IPS DF 6.9 (cell line): ENCODE measurements at regions not wholly inside any gene's neighbourhood (a gene's known extent, or its start where the extent isn't known, plus 50 kb on each side); places are given as distances from the start of the nearest gene placed in this dataset.

Source experiments
- DNase-seq: peaks from one replicate; pipeline ENCODE4 v3.0.0-alpha.2; 2013; ENCODE audit warnings: low read depth, low spot score
- H3K27ac ChIP-seq: one replicate; pipeline ENCODE4 v1.5.1; 2013; ENCODE audit warnings: low read length, control low read depth
- H3K27me3 ChIP-seq: 2 replicates; pipeline ENCODE4 v1.6.1; 2013; ENCODE audit warnings: mild to moderate bottlenecking, low read length; ENCODE audit not compliant: control insufficient read depth, insufficient read depth
- H3K36me3 ChIP-seq: 2 replicates; pipeline ENCODE4 v1.6.1; 2013; ENCODE audit warnings: low read length; ENCODE audit not compliant: control insufficient read depth, insufficient read depth
- H3K4me1 ChIP-seq: 2 replicates; pipeline ENCODE4 v1.6.1; 2013; ENCODE audit warnings: low read length; ENCODE audit not compliant: control insufficient read depth, insufficient read depth
- H3K4me3 ChIP-seq: 2 replicates; pipeline ENCODE4 v1.5.1; 2013; ENCODE audit warnings: mild to moderate bottlenecking, low read length
- H3K9me3 ChIP-seq: 2 replicates; pipeline ENCODE4 v1.6.1; 2013; ENCODE audit warnings: low read length, inconsistent platforms; ENCODE audit not compliant: control insufficient read depth, insufficient read depth
- WGBS: extraction: QIAGEN DNeasy Blood & Tissue Kit; methylation state at CpG from one replicate; pipeline ENCODE4 v1.1.7; 2013; ENCODE audit warnings: mixed read lengths, missing lambda C conversion rate; ENCODE audit not compliant: insufficient read length, insufficient coverage; 5-methylcytosine and 5-hydroxymethylcytosine counted together

DNA sequence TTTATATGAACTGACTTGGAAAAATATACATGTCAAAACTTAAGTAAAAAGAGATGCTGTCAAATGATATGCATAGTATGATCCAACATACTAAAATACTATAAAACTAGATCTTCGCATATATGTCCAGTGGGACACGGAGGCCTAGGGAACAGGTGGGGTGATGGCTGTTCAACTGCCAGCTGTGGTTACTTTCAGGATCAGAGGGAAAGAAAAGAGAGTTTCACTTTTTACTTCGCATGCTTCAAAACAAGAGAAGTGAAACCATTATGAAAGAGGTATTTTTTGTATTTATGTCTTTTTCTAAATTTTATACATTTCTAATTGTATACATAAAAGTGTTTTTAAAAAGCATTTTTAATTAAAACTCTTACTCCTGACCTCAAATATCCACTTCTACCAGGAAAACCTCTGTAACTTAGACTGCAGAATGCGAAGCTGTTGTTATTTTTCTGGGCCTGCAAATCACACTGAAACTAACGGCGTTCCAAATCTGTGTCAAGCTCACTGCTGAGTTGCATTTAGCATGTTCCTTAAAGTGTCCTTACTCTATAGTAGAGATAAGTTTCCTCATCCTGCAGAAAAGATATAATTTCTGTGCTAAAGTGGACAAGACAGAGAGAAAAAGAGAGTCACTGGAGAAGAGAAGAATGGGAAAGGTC is 97.8 kb upstream of the SLC35G4 start:
- Histone ChIP-seq H3K36me3 (no peaks in the 10 kb centered on the region), H3K4me3 (no peak overlapping the region), H3K27me3 (no peaks in the 10 kb centered on the region), H3K9me3 (no peaks in the 10 kb centered on the region), H3K27ac (no peak overlapping the region), H3K4me1 (no peaks in the 10 kb centered on the region)
- DNase-seq, result no peak
- no CpG with 5 or more reads among the region's 6 CpGs for WGBS

DNA sequence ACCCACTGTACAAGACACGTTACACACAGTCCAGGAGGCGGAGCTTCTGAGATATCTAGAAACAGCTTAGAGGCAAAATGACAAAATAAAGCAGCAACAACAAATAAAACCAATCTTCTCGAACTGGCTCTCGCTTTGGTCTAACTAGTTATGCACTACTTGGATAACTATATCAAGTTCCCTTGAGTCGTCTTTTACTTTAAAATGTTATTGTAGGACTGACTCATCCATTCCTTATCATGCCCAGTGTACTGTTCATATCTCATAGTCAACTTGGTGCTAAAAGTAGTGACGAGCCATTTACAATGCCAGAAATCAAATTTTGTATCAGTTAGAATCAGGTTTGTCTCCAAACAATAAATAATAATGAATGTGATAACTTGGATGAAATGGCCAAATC is 102.5 kb upstream of the SLC35G4 start:
- DNase-seq, result no peak
- WGBS, result no CpG with 5 or more reads among the region's 6 CpGs
- Histone ChIP-seq H3K9me3 (no peaks in the 10 kb centered on the region; the same call in 1 of the 2 replicates), H3K36me3 (no peaks in the 10 kb centered on the region), H3K27me3 (no peaks in the 10 kb centered on the region), H3K4me1 (no peaks in the 10 kb centered on the region), H3K4me3 (no peak overlapping the region), H3K27ac (no peak overlapping the region)

DNA sequence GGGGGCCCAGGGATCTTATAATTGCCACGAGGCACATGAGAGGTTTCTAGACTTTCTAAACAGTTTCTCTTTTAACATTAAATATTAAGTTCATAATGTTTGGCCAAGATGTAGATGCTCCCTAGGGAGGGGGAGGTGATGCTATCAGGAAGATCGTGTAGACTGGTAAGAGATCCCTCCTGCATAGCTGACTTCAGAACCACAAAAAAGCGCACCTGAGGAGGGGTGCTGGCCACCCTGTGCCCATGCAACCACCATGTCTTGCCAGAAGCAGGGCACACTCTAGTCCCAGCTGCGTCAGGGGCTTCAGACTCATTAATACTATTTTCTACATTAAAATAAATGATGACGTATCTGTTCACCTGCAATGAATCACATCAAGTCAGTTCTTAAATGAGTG is 103.4 kb upstream of the SLC35G4 start:
- H3K36me3 ChIP-seq, result no peaks in the 10 kb centered on the region
- no CpG with 5 or more reads among the region's 5 CpGs for WGBS
- no peaks in the 10 kb centered on the region; the same call in 1 of the 2 replicates for H3K9me3 ChIP-seq

DNA sequence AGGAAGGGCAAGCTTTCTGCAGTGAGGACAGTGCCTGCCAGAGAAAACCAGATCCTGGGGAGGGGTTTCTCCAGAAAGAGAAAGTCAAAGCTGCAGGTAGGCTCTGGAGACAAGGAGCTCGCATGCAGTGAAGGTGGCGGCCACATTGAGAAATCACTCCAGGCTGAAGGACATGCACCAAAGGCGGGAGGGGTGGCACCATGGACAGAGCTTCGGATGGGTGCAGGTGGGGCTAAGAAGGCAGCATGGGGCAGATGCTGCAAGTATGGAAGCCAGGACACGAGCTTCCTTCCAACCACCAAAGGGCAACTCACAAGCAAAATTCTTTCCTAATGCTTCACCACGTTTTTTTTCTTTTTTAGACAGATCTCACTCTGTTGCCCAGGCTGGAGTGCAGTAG is 104.4 kb upstream of the SLC35G4 start:
- H3K4me3 ChIP-seq, result no peak overlapping the region
- no peaks in the 10 kb centered on the region for H3K4me1 ChIP-seq
- WGBS, result no CpG with 5 or more reads among the region's 6 CpGs
- no peaks in the 10 kb centered on the region for H3K27me3 ChIP-seq
- no peaks in the 10 kb centered on the region; the same call in 1 of the 2 replicates for H3K9me3 ChIP-seq
- H3K36me3 ChIP-seq, result no peaks in the 10 kb centered on the region
- H3K27ac ChIP-seq, result no peak overlapping the region
- DNase-seq, result no peak

More for the DNA sequence above, 103.4 kb upstream of the SLC35G4 start:
- Histone ChIP-seq H3K27ac (no peak overlapping the region), H3K4me1 (no peaks in the 10 kb centered on the region), H3K4me3 (no peak overlapping the region), H3K27me3 (no peaks in the 10 kb centered on the region)
- DNase-seq, result no peak

DNA sequence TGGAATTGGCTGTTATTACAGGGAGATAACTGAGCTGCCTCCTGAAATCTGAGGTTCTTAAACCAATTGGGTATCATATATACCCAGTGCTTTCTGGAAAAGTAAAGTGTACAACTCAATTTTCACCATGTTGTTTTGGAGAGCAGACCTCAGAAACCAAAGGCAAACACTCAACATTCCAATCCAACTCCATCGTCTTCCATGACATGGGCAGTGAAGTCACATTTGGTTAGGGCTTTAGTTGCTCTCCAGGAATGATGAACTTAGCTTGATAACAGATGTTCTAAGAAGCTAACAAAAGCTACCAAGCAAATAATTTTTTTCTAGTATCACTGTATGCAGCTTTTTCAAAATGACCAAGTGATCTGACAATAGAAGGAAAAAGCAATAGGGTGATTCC is 107.0 kb upstream of the SLC35G4 start:
- no peaks in the 10 kb centered on the region for H3K27me3 ChIP-seq
- no peak overlapping the region for H3K4me3 ChIP-seq
- WGBS, result no CpG with 5 or more reads among the region's 1 CpG
- no peaks in the 10 kb centered on the region; the same call in 1 of the 2 replicates for H3K9me3 ChIP-seq
- H3K4me1 ChIP-seq, result no peaks in the 10 kb centered on the region
- H3K36me3 ChIP-seq, result no peaks in the 10 kb centered on the region
- H3K27ac ChIP-seq, result no peak overlapping the region
- no peak for DNase-seq

DNA sequence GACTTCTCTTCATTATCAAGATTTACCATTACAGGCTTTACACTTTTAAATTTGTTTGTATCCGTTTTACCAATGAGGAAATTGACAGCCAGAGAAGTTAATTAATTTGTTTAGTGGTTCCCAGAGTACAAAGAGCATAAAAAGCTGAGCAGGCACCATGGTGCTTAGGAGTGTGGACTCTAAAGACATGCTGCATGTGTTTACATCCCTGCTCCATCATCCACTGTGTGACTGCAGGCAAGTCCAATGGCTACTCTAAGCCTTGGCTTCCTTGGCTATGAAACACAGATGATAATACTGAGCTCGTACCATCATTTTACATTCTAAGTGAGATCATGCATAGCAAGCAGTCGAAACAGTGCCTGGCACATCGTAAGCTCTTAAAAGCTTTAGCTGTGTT is 108.0 kb upstream of the SLC35G4 start:
- DNase-seq, result no peak
- H3K4me1 ChIP-seq, result no peaks in the 10 kb centered on the region
- H3K9me3 ChIP-seq, result no peaks in the 10 kb centered on the region; the same call in 1 of the 2 replicates
- H3K36me3 ChIP-seq, result no peaks in the 10 kb centered on the region
- H3K27ac ChIP-seq, result no peak overlapping the region
- no CpG with 5 or more reads among the region's 4 CpGs for WGBS
- no peak overlapping the region for H3K4me3 ChIP-seq
- H3K27me3 ChIP-seq, result no peaks in the 10 kb centered on the region

DNA sequence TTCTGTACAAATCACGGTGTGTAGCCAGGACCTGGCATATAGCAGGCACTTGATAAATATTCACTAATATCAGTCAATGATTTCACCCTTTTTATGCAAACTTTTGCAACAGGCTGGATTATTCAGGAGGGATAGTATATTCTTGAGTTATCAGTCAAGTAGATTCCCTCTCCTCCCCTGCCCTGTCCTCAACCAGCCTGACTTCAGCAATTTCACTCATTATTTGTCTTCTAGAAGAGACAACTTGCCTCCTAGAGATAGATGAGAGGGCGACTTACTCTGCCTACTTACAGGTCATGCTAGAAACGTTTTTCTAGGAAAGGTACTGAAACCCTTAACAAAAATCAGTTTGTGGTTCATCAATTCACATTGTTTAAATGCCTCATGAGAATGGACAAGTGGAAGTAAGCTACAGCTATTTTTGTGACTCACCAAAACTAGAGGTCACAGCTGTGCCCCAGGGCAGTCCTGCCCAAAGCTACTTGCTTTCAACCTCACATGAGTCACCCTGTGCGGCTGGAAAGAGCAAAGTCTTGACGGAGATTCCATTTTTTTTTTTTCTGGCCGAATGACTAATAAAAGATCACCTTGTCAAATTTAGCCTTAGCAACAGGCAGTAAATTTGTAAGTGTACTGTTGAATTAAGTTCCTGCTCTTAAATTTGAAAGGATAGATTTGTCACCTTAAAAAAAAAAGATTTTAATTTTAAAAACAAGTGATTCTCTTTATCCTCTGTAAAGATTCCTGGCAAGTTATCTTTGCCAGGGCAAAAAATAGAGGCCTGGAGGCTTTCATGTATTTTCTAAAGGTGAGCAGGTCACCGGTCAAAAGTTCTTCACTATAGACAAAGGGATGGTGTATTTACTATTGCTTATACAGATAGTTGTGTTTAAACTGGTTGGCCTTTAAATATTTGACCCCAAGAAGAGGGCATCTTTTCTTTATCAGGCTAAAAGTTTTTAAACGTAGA is 109.0 kb upstream of the SLC35G4 start:
- Histone ChIP-seq H3K36me3 (no peaks in the 10 kb centered on the region), H3K27me3 (no peaks in the 10 kb centered on the region), H3K4me3 (no peak overlapping the region), H3K4me1 (no peaks in the 10 kb centered on the region), H3K9me3 (no peaks in the 10 kb centered on the region; the same call in 1 of the 2 replicates), H3K27ac (no peak overlapping the region)
- no CpG with 5 or more reads among the region's 8 CpGs for WGBS
- no peak for DNase-seq

DNA sequence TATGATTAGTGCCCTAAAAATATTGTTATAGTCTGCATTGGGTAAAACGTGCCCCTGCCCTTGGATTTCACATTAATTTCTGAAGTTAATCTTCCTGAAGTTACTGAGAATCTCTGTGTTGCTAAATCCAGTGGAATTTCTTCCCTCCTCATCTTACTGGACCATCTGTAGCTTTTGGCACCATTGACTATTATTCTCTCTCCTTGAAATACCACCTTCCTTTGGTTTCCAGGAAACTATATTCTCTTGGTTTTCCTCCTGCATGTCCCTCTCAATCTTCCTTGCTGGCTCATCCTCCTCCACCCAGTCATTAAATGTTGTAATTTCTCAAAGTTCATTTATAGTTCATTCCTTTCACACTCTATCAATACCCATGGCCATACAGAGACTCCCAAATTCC is 110.6 kb upstream of the SLC35G4 start:
- WGBS, result no CpG with 5 or more reads among the region's 1 CpG
- Histone ChIP-seq H3K27ac (no peak overlapping the region), H3K36me3 (no peaks in the 10 kb centered on the region), H3K4me1 (no peaks in the 10 kb centered on the region), H3K27me3 (no peaks in the 10 kb centered on the region), H3K4me3 (no peak overlapping the region), H3K9me3 (no peaks in the 10 kb centered on the region; the same call in 1 of the 2 replicates)
- DNase-seq, result no peak

DNA sequence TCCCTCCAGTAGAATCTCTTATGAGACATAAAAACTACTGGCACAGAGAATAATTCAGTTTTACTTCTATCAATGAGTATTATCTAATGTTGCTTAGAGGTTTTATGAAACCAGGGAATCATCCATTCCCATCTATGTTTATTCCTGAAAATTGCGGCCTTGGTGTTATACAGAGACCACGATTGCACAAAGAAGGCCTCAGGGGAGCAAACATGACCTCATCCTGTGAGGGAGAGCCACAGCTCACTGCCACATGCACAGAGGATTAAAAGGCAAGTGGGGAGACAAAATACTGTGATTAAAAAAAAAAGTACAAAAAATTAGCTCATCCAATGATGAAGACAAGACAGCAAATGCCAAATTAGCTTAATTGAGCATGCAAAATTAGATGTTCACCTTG is 111.8 kb upstream of the SLC35G4 start:
- no peaks in the 10 kb centered on the region for H3K36me3 ChIP-seq
- H3K27me3 ChIP-seq, result no peaks in the 10 kb centered on the region
- WGBS, result no CpG with 5 or more reads among the region's 2 CpGs
- no peak overlapping the region for H3K4me3 ChIP-seq
- no peak overlapping the region for H3K27ac ChIP-seq
- no peaks in the 10 kb centered on the region for H3K4me1 ChIP-seq
- DNase-seq, result no peak
- H3K9me3 ChIP-seq, result no peaks in the 10 kb centered on the region

DNA sequence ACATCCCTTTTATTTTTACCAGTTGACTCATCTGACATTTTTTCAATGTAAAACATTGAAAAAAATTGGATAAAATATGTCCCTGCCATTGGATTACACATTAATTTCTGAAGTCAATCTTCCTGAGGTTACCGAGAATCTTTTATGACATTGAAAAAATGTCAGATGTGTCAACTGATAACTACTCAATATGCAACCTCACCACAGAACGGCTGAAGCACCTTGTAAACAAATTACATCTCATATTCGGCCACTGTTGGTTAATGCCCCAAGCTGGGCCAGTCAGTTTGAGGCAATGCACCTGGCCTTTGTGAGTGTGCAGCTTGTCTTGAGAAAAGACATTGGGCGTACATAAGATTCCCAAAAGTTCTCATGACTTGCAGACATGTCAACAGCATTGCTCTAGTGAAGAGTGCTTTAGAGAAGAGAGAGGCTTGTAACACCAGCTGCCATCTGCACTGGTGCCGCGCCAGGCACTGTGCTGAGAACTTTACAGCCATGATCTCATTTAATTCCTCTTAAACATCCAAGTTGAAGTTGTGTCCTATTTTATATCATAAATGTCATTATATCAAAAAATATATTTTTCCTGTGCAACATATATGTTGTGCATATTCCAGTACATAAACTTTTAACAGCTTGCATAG is 112.7 kb upstream of the SLC35G4 start:
- Histone ChIP-seq H3K9me3 (no peaks in the 10 kb centered on the region), H3K27me3 (no peaks in the 10 kb centered on the region), H3K27ac (no peak overlapping the region), H3K36me3 (no peaks in the 10 kb centered on the region), H3K4me1 (no peaks in the 10 kb centered on the region), H3K4me3 (no peak overlapping the region)
- no peak for DNase-seq
- no CpG with 5 or more reads among the region's 6 CpGs for WGBS
